Endothelial cell (in vitro differentiated cells): ENCODE measurements at regions not wholly inside any gene's neighbourhood (a gene's known extent, or its start where the extent isn't known, plus 50 kb on each side); places are given as distances from the start of the nearest gene placed in this dataset.

ENCODE experiments used
- DNase-seq: peaks from one replicate; pipeline ENCODE4 v3.0.0; 2021; ENCODE audit warnings: low spot score
- H3K27ac Mint-ChIP-seq: one replicate; pipeline ENCODE4 v1.8.0; 2021; ENCODE audit warnings: mixed read lengths, inconsistent platforms; ENCODE audit not compliant: unreplicated experiment
- H3K27me3 Mint-ChIP-seq: one replicate; pipeline ENCODE4 v1.8.0; 2021; ENCODE audit warnings: mild to moderate bottlenecking, moderate library complexity, mixed read lengths, inconsistent platforms; ENCODE audit not compliant: unreplicated experiment
- H3K36me3 Mint-ChIP-seq: one replicate; pipeline ENCODE4 v1.8.0; 2021; ENCODE audit warnings: mild to moderate bottlenecking, low read depth, mixed read lengths, inconsistent platforms; ENCODE audit not compliant: unreplicated experiment
- H3K4me1 Mint-ChIP-seq: one replicate; pipeline ENCODE4 v1.8.0; 2021; ENCODE audit warnings: mild to moderate bottlenecking, mixed read lengths, inconsistent platforms; ENCODE audit not compliant: unreplicated experiment
- H3K4me3 Mint-ChIP-seq: one replicate; pipeline ENCODE4 v1.8.0; 2021; ENCODE audit warnings: mild to moderate bottlenecking, mixed read lengths, inconsistent platforms; ENCODE audit not compliant: unreplicated experiment
- H3K9me3 Mint-ChIP-seq: one replicate; pipeline ENCODE4 v1.8.0; 2021; ENCODE audit warnings: mixed read lengths, inconsistent platforms; ENCODE audit not compliant: unreplicated experiment
- TF ChIP-seq, protein P1 (sequence below): fragments of 200-600 bp; sonication (generic); IDR thresholded peaks from one replicate; pipeline ENCODE4 v1.5.0; 2021; ENCODE audit warnings: antibody characterized with exemption; ENCODE audit not compliant: unreplicated experiment

DNA sequence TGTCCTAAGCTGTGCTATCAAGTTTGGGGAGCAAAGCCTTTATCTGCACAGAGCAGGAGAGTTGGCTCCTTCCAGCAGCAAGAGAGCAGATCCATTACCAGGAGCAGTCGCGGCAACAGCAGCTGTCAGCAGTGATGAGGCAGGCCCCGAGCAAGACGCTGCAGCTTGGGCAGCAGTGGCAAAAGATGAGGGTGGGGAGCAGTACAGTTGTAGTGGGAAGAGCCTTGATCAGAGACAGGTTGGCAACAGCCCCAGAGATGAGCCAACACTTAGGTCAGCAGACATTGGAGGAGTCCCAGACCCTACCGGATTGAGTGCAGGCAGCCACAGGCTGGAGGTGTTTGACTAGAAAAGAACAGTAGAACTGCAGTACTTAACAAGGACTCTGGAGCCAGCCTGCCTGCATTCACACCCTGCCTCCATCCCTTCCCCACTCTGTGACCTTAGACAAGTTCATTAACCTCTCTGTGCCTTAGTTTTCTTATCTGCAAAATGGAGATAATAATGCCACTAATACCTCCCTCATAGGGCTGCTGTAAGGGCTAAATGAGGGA lies 117.1 kb upstream of the SERTAD2 start:
- no peak for DNase-seq
- Mint-ChIP-seq H3K9me3 (no peaks in the 10 kb centered on the region), H3K4me3 (no peak overlapping the region), H3K36me3 (no peaks in the 10 kb centered on the region), H3K27ac (no peak overlapping the region), H3K4me1 (peaks cover 5% of the 10 kb centered on the region), H3K27me3 (peaks cover 3% of the 10 kb centered on the region)
- TF ChIP-seq, protein P1, sequence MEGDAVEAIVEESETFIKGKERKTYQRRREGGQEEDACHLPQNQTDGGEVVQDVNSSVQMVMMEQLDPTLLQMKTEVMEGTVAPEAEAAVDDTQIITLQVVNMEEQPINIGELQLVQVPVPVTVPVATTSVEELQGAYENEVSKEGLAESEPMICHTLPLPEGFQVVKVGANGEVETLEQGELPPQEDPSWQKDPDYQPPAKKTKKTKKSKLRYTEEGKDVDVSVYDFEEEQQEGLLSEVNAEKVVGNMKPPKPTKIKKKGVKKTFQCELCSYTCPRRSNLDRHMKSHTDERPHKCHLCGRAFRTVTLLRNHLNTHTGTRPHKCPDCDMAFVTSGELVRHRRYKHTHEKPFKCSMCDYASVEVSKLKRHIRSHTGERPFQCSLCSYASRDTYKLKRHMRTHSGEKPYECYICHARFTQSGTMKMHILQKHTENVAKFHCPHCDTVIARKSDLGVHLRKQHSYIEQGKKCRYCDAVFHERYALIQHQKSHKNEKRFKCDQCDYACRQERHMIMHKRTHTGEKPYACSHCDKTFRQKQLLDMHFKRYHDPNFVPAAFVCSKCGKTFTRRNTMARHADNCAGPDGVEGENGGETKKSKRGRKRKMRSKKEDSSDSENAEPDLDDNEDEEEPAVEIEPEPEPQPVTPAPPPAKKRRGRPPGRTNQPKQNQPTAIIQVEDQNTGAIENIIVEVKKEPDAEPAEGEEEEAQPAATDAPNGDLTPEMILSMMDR, result no peak

DNA sequence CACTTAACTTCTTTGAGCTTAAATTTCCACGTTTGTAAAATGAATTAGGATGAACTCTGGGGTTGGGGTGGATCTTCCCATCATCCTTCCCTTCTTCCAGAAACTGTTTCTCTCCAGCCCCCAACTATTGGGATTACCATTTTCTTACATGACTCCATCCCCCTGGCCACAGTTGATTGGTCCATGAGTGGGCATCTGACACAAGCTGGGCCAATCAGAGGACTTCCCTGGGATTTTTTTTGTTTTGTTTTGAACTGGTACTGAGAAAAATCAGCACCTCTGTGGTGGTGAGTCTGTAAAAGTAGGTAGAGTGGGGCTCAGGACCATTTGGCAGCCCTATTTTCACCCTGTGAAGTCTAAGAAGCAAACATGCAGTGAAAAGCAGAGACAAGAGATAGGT lies 118.0 kb upstream of the SERTAD2 start:
- no peaks in the 10 kb centered on the region for H3K9me3 Mint-ChIP-seq
- no peak overlapping the region for H3K27ac Mint-ChIP-seq
- no peak for DNase-seq
- H3K4me3 Mint-ChIP-seq, result no peak overlapping the region
- TF ChIP-seq, protein P1, result no peak
- peaks cover 5% of the 10 kb centered on the region for H3K4me1 Mint-ChIP-seq
- H3K27me3 Mint-ChIP-seq, result peaks cover 3% of the 10 kb centered on the region
- no peaks in the 10 kb centered on the region for H3K36me3 Mint-ChIP-seq

DNA sequence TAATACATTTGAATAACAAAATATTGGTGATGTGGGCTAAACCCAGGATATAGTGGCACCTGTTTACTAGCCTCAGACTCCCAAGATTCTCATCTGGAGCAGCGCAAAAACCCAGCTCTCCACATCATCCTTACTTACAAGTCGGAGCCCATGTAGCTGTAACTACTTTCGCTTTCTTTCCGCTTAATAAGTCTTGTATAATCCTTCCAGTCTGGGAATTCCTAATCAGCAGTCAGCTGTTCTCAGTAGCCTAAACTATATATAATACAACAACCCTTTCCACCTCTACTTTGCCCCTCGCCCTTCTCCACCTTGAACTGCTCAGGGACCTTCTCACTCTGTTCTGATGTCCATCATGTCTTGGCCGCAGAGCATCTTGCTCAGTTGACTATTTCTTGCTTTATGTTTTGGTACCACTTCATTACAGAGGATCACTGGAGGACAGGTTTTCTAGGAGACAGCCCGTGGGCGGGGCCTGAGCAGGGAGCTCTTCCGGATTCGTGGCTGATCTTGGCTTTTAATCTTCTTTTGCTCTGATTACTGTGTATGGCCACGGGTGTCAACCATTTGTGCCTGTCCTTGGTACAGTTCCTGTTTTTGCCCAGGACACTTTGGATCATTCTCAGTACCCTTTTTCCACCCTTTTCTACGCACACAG lies 119.9 kb upstream of the SERTAD2 start:
- TF ChIP-seq, protein P1, result no peak
- no peak for DNase-seq
- no peak overlapping the region for H3K27ac Mint-ChIP-seq
- no peaks in the 10 kb centered on the region for H3K9me3 Mint-ChIP-seq
- H3K4me3 Mint-ChIP-seq, result no peak overlapping the region
- H3K36me3 Mint-ChIP-seq, result no peaks in the 10 kb centered on the region
- H3K27me3 Mint-ChIP-seq, result peaks cover 3% of the 10 kb centered on the region
- peaks cover 3% of the 10 kb centered on the region for H3K4me1 Mint-ChIP-seq

DNA sequence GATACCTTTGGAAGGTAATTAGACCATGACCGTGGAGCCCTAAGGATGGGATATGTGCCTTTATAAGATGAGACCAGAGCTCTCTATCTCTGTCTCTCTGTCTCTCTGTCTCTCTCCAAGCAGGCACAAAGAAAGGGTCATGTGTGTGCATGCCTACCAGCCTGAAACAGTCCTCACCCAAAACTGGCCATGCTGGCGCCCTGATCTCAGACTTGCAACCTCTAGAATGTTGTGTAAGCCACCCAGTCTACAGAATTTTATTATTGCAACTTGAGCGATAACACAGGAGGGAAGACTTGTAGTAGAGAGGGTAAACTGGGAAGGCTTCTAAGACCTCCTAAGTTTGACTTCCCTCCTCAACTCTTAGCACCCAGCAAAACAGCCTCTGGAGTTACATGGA lies 124.1 kb upstream of the SERTAD2 start:
- no peak overlapping the region for H3K4me3 Mint-ChIP-seq
- no peaks in the 10 kb centered on the region for H3K36me3 Mint-ChIP-seq
- no peak for DNase-seq
- H3K27ac Mint-ChIP-seq, result no peak overlapping the region
- no peaks in the 10 kb centered on the region for H3K4me1 Mint-ChIP-seq
- TF ChIP-seq, protein P1, result no peak
- H3K9me3 Mint-ChIP-seq, result no peaks in the 10 kb centered on the region
- H3K27me3 Mint-ChIP-seq, result peaks cover 3% of the 10 kb centered on the region

DNA sequence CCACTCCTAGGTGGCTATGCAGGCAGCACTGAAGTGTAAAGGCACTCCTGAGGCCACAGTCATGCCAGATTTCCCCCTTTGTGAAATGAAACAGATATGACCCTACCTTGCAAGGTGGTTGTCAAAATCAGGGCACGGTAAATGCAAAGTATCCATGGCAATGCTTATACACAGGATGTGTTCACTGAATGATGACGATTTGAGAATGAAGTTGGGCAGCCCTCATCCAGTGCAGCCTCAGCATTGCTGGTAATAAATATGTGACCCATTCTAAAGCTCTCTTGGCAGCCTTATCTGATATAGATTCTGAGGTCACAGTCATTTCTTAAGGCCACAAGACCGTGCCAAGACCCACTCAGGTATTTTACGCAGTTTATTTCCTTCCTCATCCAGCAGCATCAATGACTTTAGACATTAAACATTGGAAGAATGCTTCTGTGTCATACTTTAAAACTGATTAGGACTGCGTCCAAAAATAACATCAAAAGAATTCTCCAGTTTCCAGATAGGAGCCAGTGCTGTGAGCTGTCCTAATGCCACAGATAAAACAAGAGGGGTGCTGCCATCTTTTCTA lies 125.5 kb upstream of the SERTAD2 start:
- H3K27ac Mint-ChIP-seq, result no peak overlapping the region

More for the DNA sequence above, 125.5 kb upstream of the SERTAD2 start:
- Mint-ChIP-seq H3K4me1 (no peaks in the 10 kb centered on the region), H3K4me3 (no peak overlapping the region), H3K27me3 (peaks cover 4% of the 10 kb centered on the region), H3K36me3 (no peaks in the 10 kb centered on the region), H3K9me3 (no peaks in the 10 kb centered on the region)
- no peak for DNase-seq
- TF ChIP-seq, protein P1, result no peak
